ENCODE measurements at regions not wholly inside any gene's neighbourhood (a gene's known extent, or its start where the extent isn't known, plus 50 kb on each side); places are given as distances from the start of the nearest gene placed in this dataset.

DNA sequence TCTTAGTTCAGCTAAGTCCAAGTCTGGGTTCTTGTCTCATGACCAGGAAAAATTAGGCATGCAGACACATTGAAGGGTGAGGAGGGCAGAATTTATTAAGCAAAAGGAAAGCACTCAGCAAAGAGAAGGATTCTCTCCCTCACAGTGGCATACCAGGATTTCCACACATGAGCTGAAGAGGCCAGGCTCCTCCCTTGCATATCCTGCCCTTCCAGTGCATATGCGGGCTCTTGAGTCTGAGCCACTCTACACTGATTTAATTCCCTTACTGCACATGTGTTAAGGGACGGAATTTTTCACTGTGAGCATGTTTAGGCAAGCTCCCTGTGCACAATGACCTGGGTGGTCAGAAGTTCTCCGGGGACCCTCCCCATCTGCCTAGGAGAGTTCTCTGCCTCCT lies 652.7 kb upstream of the POM121L12 start:
- Histone ChIP-seq H2BK120ac (ENCODE audit: low read depth, low read length) (no peak overlapping the region), H2AK5ac (ENCODE audit: low read depth, low read length) (no peak overlapping the region), H3K23ac (ENCODE audit: low read depth, low read length) (no peak overlapping the region), H3K9me3 (ENCODE audit: control insufficient read depth, insufficient read depth, low read length) (peaks cover 5% of the 10 kb centered on the region), H3K4me2 (ENCODE audit: low read depth, low read length) (no peak overlapping the region), H4K5ac (ENCODE audit: low read depth, low read length) (no peak overlapping the region), H3K79me1 (ENCODE audit: low read depth in 1 of 2, low read length in 2 of 2) (no peaks in the 10 kb centered on the region), H3K56ac (ENCODE audit: extremely low read depth, insufficient read depth, low read length) (no peak overlapping the region), H4K91ac (ENCODE audit: insufficient read depth, low read depth, low read length) (no peak overlapping the region), H2AK9ac (replicated peaks; ENCODE audit: low read depth, low read length, poor library complexity) (no peak overlapping the region), H3K18ac (ENCODE audit: low read depth, low read length) (no peak overlapping the region), H3K27me3 (ENCODE audit: control insufficient read depth, insufficient read depth, low read length) (no peaks in the 10 kb centered on the region), H3K4ac (ENCODE audit: low read depth, low read length) (no peak overlapping the region), H3K27ac (ENCODE audit: insufficient read depth, low read length) (no peak overlapping the region), H3K36me3 (ENCODE audit: control insufficient read depth, insufficient read depth, low read length) (no peaks in the 10 kb centered on the region), H3K4me3 (ENCODE audit: insufficient read depth, low read depth, low read length) (no peak overlapping the region), H3K9ac (ENCODE audit: low read depth, low read length) (no peak overlapping the region), H4K20me1 (ENCODE audit: insufficient read depth, low read length) (no peaks in the 10 kb centered on the region), H3K14ac (replicated peaks; ENCODE audit: low read depth, low read length) (no peak overlapping the region), H3K4me1 (ENCODE audit: control insufficient read depth, insufficient read depth, low read length) (no peaks in the 10 kb centered on the region), H2BK15ac (ENCODE audit: low read depth, low read length) (no peak overlapping the region), H2BK5ac (ENCODE audit: low read depth, low read length, poor library complexity, severe bottlenecking) (no peak overlapping the region), H2AFZ (replicated peaks; ENCODE audit: low read length, poor library complexity) (no peak overlapping the region), H2BK20ac (ENCODE audit: low read depth, low read length) (no peak overlapping the region), H3K9me1 (ENCODE audit: insufficient read depth, low read length) (no peaks in the 10 kb centered on the region), H4K8ac (ENCODE audit: low read depth in 2 of 2, low read length in 2 of 2) (no peak overlapping the region)
- dilution Hi-C loops (cut with HindIII; ENCODE audit: low sequenced_read_pairs, unreplicated experiment): no loop called here
- no CpG with 5 or more reads among the region's 3 CpGs for WGBS, 2 experiments (ENCODE audit: extremely low coverage in 2 of 2, insufficient read length in 1 of 2)
- ChIA-PET POLR2A (ENCODE audit: unreplicated experiment) (no interaction called here), CTCF (no interaction called here)
- DNase-seq: no peak
- ATAC-seq (ENCODE audit: low read depth): no peak
- TF ChIP-seq CEBPB (IDR thresholded peaks at IDR 0.05; ENCODE audit: low read depth, low read length) (no peak), MAZ (IDR thresholded peaks at IDR 0.05; ENCODE audit: borderline replicate concordance, low read depth, low read length) (no peak)
- in situ Hi-C loops (cut with MboI; ENCODE audit: low sequenced_read_pairs): no loop called here
- BruUV-seq (replicated peaks): no TSS peak
- intact Hi-C loops (cut with micrococcal nuclease): no loop called here
